ENCODE measurements at regions not wholly inside any gene's neighbourhood (a gene's known extent, or its start where the extent isn't known, plus 50 kb on each side); places are given as distances from the start of the nearest gene placed in this dataset.

- TF ChIP-seq CTCF (IDR thresholded peaks at IDR 0.05 in 4 of 5, conservative IDR thresholded peaks at IDR 0.05 in 1 of 5) (no peak), POLR2A (IDR thresholded peaks at IDR 0.05) (no peak)
Measured at GRCh38 chr7:156446990-156447389, 193.6 kb upstream of the RNF32 start.

Data from gastrocnemius medialis (tissue), 4 donors.